ENCODE measurements at regions not wholly inside any gene's neighbourhood (a gene's known extent, or its start where the extent isn't known, plus 50 kb on each side); places are given as distances from the start of the nearest gene placed in this dataset.
A peak's percentile ranks its signal among the peaks of the same experiment; 100 is the strongest.

DNA sequence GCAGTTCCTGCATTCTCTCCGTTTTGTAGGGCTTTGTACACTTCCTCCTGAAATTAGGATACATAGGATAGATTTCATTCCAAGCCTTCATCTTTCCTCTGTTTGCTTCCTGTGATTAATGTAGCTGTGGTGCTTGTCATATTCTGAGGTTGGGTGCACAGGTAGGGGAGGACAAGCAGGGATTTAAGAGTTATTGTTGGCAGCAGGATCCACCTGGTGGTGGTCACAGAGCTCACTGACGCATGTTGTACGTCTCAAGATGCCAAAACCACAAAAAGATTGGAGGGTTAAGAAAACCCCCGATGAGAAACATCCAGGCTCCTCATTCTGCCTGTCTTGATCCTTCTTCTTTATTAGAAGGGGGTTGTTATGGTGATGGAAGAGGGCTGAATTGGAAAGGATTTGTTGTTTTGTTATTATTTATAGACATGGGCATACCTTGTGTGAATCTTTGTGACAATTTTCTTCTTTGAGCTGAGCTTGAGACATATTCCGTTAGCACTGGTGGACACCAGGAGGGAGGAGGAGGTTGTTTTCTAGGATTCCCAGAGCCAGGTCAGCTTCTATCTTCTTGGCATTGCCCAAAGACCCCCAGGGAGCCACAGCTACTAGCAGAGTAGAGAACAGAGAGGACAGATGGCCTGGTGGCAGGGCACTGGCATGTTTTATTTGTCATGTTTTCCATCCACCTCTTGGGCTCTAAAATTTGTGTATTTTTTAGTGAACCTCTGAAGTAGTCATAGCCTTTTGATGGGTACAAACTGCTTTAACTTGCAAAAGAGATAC, 57.7 kb upstream of the LARS2 start:
- DNase-seq = no peak

DNA sequence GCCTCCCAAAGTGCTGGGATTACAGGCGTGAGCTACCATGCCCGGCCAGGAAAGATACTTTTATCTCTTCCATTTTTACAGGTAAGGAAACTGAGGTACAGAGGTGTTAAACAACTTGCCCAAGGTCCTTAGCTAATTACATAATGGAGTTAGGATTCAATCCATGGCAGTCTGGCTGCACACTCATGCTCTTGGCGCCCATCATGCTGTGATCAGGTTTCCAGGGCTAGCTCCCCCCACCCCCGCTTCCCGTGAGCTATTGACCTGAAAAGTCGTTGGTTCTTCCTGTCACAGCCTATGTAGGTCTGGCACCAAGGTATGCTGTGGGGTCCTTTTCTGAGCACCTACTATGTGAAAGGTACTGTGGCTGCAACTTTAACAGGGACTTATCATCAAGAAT, 55.9 kb upstream of the LARS2 start:
- DNase-seq = no peak

DNA sequence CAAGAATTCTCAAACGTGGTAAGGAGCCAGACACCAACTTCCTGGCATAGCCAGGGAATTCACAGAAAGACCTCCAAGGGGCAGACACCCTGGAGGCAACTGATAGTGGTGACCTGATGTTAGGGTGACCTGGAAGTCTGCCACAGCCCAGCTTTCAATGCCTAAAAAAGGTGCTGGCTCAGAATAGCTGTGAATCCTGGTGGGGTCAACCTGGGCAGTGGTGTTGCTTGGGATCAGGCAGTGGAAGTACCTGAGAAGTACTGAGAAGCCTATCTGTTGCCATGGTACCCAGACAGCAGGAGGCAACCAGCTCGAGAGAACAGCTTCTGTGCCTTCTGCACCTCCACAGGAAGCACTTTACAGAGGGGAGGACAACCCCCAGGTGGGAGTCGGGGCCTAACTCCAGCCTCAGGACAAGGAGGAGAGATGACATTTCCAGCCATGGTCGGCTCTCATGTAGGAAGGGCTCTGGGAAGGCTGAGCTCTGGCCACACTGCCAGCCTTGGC, 55.4 kb upstream of the LARS2 start:
- DNase-seq = peak in 1 of 3 experiments; percentile 38

- DNase-seq = no peak
Observed at GRCh38 chr3:45333549-45333948, 54.8 kb upstream of the LARS2 start.

DNA sequence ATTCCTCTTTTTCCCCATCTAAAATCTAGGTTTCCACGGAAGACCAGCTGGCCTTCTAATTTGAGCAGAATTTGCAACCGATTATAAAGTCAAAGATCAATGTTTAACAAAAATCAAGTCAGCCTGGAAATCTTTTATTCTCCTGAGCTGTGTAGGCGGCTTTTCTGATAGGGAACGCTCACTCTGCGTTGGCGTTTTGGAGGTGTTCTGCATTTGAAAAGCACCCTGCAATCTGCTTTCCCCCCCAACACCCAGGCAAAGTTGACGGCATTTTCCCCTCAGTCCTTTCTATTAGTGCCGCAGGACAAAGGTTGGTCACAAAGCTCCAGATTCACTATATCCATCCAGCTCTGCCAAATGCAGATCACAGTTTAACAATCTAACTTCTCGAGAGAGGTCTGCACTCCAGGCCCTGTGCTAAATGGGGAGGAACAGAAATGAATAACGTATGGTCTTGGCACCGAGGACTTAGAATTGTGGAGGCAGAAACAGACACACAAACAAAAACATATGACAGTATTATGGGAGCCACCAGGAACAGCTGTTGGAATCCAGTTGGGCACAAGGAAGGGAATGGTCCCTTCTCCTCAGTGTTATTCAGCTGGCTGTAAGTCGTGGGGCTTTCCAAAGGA, 50.4 kb upstream of the LARS2 start:
- no peak for DNase-seq
